Endodermal cell (in vitro differentiated cells): ENCODE measurements at regions not wholly inside any gene's neighbourhood (a gene's known extent, or its start where the extent isn't known, plus 50 kb on each side); places are given as distances from the start of the nearest gene placed in this dataset.

ENCODE experiments used
- DNase-seq: peaks from one replicate; pipeline ENCODE4 v3.0.0-alpha.2; 2017
- H3K27ac ChIP-seq: 2 replicates; pipeline ENCODE4 v1.5.1; 2013; ENCODE audit warnings: mild to moderate bottlenecking, low read depth, low read length, moderate library complexity
- H3K27me3 ChIP-seq: 2 replicates; pipeline ENCODE4 v1.6.1; 2013; ENCODE audit warnings: mild to moderate bottlenecking, low read length, moderate library complexity; ENCODE audit not compliant: insufficient read depth, control insufficient read depth, poor library complexity, severe bottlenecking
- H3K36me3 ChIP-seq: 2 replicates; pipeline ENCODE4 v1.7.0; 2013; ENCODE audit warnings: mild to moderate bottlenecking, low read length, moderate library complexity; ENCODE audit not compliant: control insufficient read depth, insufficient read depth
- H3K4me1 ChIP-seq: one replicate; pipeline ENCODE4 v1.7.0; 2013; ENCODE audit warnings: low read length; ENCODE audit not compliant: control insufficient read depth, insufficient read depth
- H3K4me3 ChIP-seq: 2 replicates; pipeline ENCODE4 v1.5.1; 2013; ENCODE audit warnings: mild to moderate bottlenecking, low read length, moderate library complexity
- H3K9ac ChIP-seq: 2 replicates; pipeline ENCODE4 v1.6.1; 2013; ENCODE audit warnings: mild to moderate bottlenecking, low read length, moderate library complexity; ENCODE audit not compliant: poor library complexity, severe bottlenecking; ENCODE audit errors: extremely low read depth
- H3K9me3 ChIP-seq: 2 replicates; pipeline ENCODE4 v1.6.1; 2013; ENCODE audit warnings: mild to moderate bottlenecking, low read length, moderate library complexity; ENCODE audit not compliant: control insufficient read depth
- H3K27ac Mint-ChIP-seq: 2 replicates; pipeline ENCODE4 v1.8.0; 2020; ENCODE audit warnings: mixed read lengths
- H3K27me3 Mint-ChIP-seq: 2 replicates; pipeline ENCODE4 v1.8.0; 2021; ENCODE audit warnings: mild to moderate bottlenecking, mixed read lengths; ENCODE audit not compliant: insufficient read depth
- H3K36me3 Mint-ChIP-seq: 2 replicates; pipeline ENCODE4 v1.8.0; 2020; ENCODE audit warnings: low read depth, mixed read lengths
- H3K4me1 Mint-ChIP-seq: 2 replicates; pipeline ENCODE4 v1.8.0; 2020; ENCODE audit warnings: mixed read lengths
- H3K4me3 Mint-ChIP-seq: 2 replicates; pipeline ENCODE4 v1.8.0; 2020; ENCODE audit warnings: mild to moderate bottlenecking, moderate library complexity, mixed read lengths
- H3K9me3 Mint-ChIP-seq: 2 replicates; pipeline ENCODE4 v1.8.0; 2020; ENCODE audit warnings: mild to moderate bottlenecking, mixed read lengths
- CTCF ChIP-seq: fragments of 200-600 bp; sonication (generic); conservative IDR thresholded peaks from 2 replicates; pipeline ENCODE4 v1.5.0; 2021; ENCODE audit warnings: antibody characterized with exemption, mild to moderate bottlenecking
- WGBS, 2 experiments: methylation state at CpG; one replicate each; pipeline versions ENCODE4 v1.1.5 to v1.1.7; 2013; ENCODE audit warnings: missing lambda C conversion rate in 2 of 2, mixed read lengths in 1 of 2; ENCODE audit not compliant: insufficient coverage in 1 of 2, insufficient read length in 1 of 2; 5-methylcytosine and 5-hydroxymethylcytosine counted together

GRCh38 chr21:25515484-25516405 is 91.5 kb downstream of the MRPL39 start:
- H3K4me1 Mint-ChIP-seq: peaks cover 8% of the 10 kb centered on the region
- H3K4me3 Mint-ChIP-seq: no peak overlapping the region
- TF ChIP-seq CTCF: no peak
- H3K27me3 ChIP-seq: no peaks in the 10 kb centered on the region
- H3K9me3 Mint-ChIP-seq: no peaks in the 10 kb centered on the region
- H3K27ac Mint-ChIP-seq: no peak overlapping the region
- H3K4me1 ChIP-seq: no peaks in the 10 kb centered on the region
- no peak overlapping the region for H3K27ac ChIP-seq
- H3K27me3 Mint-ChIP-seq: no peaks in the 10 kb centered on the region
- no peak overlapping the region for H3K9ac ChIP-seq
- no peaks in the 10 kb centered on the region for H3K36me3 Mint-ChIP-seq
- H3K9me3 ChIP-seq: no peaks in the 10 kb centered on the region
- no peaks in the 10 kb centered on the region for H3K36me3 ChIP-seq
- no peak overlapping the region for H3K4me3 ChIP-seq
- DNase-seq: no peak
- 100% methylated on average over 2 to 3 of the region's 3 CpGs for WGBS, 2 experiments

- TF ChIP-seq CTCF: no peak
These were observed 93.5 kb downstream of the MRPL39 start for GRCh38 chr21:25513810-25514209.

GRCh38 chr21:25512095-25513081 is 94.9 kb downstream of the MRPL39 start:
- no peak overlapping the region for H3K27ac ChIP-seq
- no peak for DNase-seq
- H3K36me3 ChIP-seq: no peaks in the 10 kb centered on the region
- 90 to 95% methylated on average over 5 to 7 of the region's 7 CpGs for WGBS, 2 experiments
- no peaks in the 10 kb centered on the region for H3K4me1 Mint-ChIP-seq
- no peak overlapping the region for H3K27ac Mint-ChIP-seq
- H3K36me3 Mint-ChIP-seq: no peaks in the 10 kb centered on the region
- H3K9me3 ChIP-seq: no peaks in the 10 kb centered on the region
- H3K4me1 ChIP-seq: no peaks in the 10 kb centered on the region
- no peak overlapping the region for H3K4me3 Mint-ChIP-seq
- no peak overlapping the region for H3K9ac ChIP-seq
- H3K27me3 ChIP-seq: no peaks in the 10 kb centered on the region
- H3K9me3 Mint-ChIP-seq: no peaks in the 10 kb centered on the region
- no peaks in the 10 kb centered on the region for H3K27me3 Mint-ChIP-seq
- no peak overlapping the region for H3K4me3 ChIP-seq
- no peak for TF ChIP-seq CTCF

More at GRCh38 chr21:25513810-25514209, 93.5 kb downstream of the MRPL39 start:
- no peaks in the 10 kb centered on the region for H3K36me3 Mint-ChIP-seq
- Histone ChIP-seq H3K27me3 (no peaks in the 10 kb centered on the region), H3K4me3 (no peak overlapping the region), H3K9ac (no peak overlapping the region), H3K27ac (no peak overlapping the region), H3K9me3 (no peaks in the 10 kb centered on the region), H3K36me3 (no peaks in the 10 kb centered on the region), H3K4me1 (no peaks in the 10 kb centered on the region)
- H3K27ac Mint-ChIP-seq: no peak overlapping the region
- peaks cover 7% of the 10 kb centered on the region for H3K4me1 Mint-ChIP-seq
- no peaks in the 10 kb centered on the region for H3K27me3 Mint-ChIP-seq
- H3K9me3 Mint-ChIP-seq: no peaks in the 10 kb centered on the region
- WGBS, 2 experiments: 86 to 95% methylated on average over 5 of the region's 5 CpGs
- no peak for DNase-seq
- H3K4me3 Mint-ChIP-seq: no peak overlapping the region
